Endothelial cell (in vitro differentiated cells): ENCODE measurements at regions not wholly inside any gene's neighbourhood (a gene's known extent, or its start where the extent isn't known, plus 50 kb on each side); places are given as distances from the start of the nearest gene placed in this dataset.

ENCODE experiments used
- DNase-seq: peaks from one replicate; pipeline ENCODE4 v3.0.0; 2021; ENCODE audit warnings: low spot score
- H3K27ac Mint-ChIP-seq: one replicate; pipeline ENCODE4 v1.8.0; 2021; ENCODE audit warnings: mixed read lengths, inconsistent platforms; ENCODE audit not compliant: unreplicated experiment
- H3K27me3 Mint-ChIP-seq: one replicate; pipeline ENCODE4 v1.8.0; 2021; ENCODE audit warnings: mild to moderate bottlenecking, moderate library complexity, mixed read lengths, inconsistent platforms; ENCODE audit not compliant: unreplicated experiment
- H3K36me3 Mint-ChIP-seq: one replicate; pipeline ENCODE4 v1.8.0; 2021; ENCODE audit warnings: mild to moderate bottlenecking, low read depth, mixed read lengths, inconsistent platforms; ENCODE audit not compliant: unreplicated experiment
- H3K4me1 Mint-ChIP-seq: one replicate; pipeline ENCODE4 v1.8.0; 2021; ENCODE audit warnings: mild to moderate bottlenecking, mixed read lengths, inconsistent platforms; ENCODE audit not compliant: unreplicated experiment
- H3K4me3 Mint-ChIP-seq: one replicate; pipeline ENCODE4 v1.8.0; 2021; ENCODE audit warnings: mild to moderate bottlenecking, mixed read lengths, inconsistent platforms; ENCODE audit not compliant: unreplicated experiment
- H3K9me3 Mint-ChIP-seq: one replicate; pipeline ENCODE4 v1.8.0; 2021; ENCODE audit warnings: mixed read lengths, inconsistent platforms; ENCODE audit not compliant: unreplicated experiment
- CTCF ChIP-seq: fragments of 200-600 bp; sonication (generic); IDR thresholded peaks from one replicate; pipeline ENCODE4 v1.5.0; 2021; ENCODE audit warnings: antibody characterized with exemption; ENCODE audit not compliant: unreplicated experiment

- Mint-ChIP-seq H3K27ac (no peak overlapping the region), H3K4me3 (no peak overlapping the region)
These were observed 63.5 kb upstream of the BHLHE23 start for GRCh38 chr20:63070301-63070625.

GRCh38 chr20:63068711-63069367, 62.1 kb upstream of the BHLHE23 start:
- peaks cover 2% of the 10 kb centered on the region for H3K4me1 Mint-ChIP-seq
- H3K36me3 Mint-ChIP-seq, result peaks cover 3% of the 10 kb centered on the region
- H3K27ac Mint-ChIP-seq, result no peak overlapping the region
- no peaks in the 10 kb centered on the region for H3K9me3 Mint-ChIP-seq
- H3K4me3 Mint-ChIP-seq, result no peak overlapping the region
- no peak for TF ChIP-seq CTCF
- H3K27me3 Mint-ChIP-seq, result peaks cover 14% of the 10 kb centered on the region
- no peak for DNase-seq

More at GRCh38 chr20:63070301-63070625, 63.5 kb upstream of the BHLHE23 start:
- TF ChIP-seq CTCF, result no peak
- H3K36me3 Mint-ChIP-seq, result peaks cover 3% of the 10 kb centered on the region
- peaks cover 2% of the 10 kb centered on the region for H3K4me1 Mint-ChIP-seq
- H3K27me3 Mint-ChIP-seq, result peaks cover 14% of the 10 kb centered on the region
- H3K9me3 Mint-ChIP-seq, result no peaks in the 10 kb centered on the region
- no peak for DNase-seq

GRCh38 chr20:63067721-63068560, 61.2 kb upstream of the BHLHE23 start:
- TF ChIP-seq CTCF, result no peak
- Mint-ChIP-seq H3K27me3 (peaks cover 14% of the 10 kb centered on the region), H3K4me3 (no peak overlapping the region), H3K9me3 (no peaks in the 10 kb centered on the region), H3K4me1 (peaks cover 2% of the 10 kb centered on the region), H3K36me3 (peaks cover 3% of the 10 kb centered on the region), H3K27ac (no peak overlapping the region)
- no peak for DNase-seq

GRCh38 chr20:63067266-63067635, 60.5 kb upstream of the BHLHE23 start:
- DNase-seq, result no peak
- TF ChIP-seq CTCF, result no peak
- H3K4me1 Mint-ChIP-seq, result no peaks in the 10 kb centered on the region
- peaks cover 14% of the 10 kb centered on the region for H3K27me3 Mint-ChIP-seq
- H3K4me3 Mint-ChIP-seq, result no peak overlapping the region
- H3K9me3 Mint-ChIP-seq, result no peaks in the 10 kb centered on the region
- H3K27ac Mint-ChIP-seq, result peak overlapping the region; percentile 52
- H3K36me3 Mint-ChIP-seq, result no peaks in the 10 kb centered on the region
